H4 (cell line): ENCODE measurements at regions not wholly inside any gene's neighbourhood (a gene's known extent, or its start where the extent isn't known, plus 50 kb on each side); places are given as distances from the start of the nearest gene placed in this dataset.

Experiments used
- DNase-seq: peaks from one replicate; pipeline ENCODE4 v3.0.0-alpha.2; 2015; ENCODE audit warnings: low spot score

- DNase-seq = no peak
Measured at GRCh38 chr15:47565949-47566348, 151.4 kb upstream of the SEMA6D start.

- DNase-seq = no peak
Measured at GRCh38 chr15:47566610-47567009, 150.7 kb upstream of the SEMA6D start.

- no peak for DNase-seq
Measured at GRCh38 chr15:47568030-47568429, 149.3 kb upstream of the SEMA6D start.

- DNase-seq = no peak
Measured at GRCh38 chr15:47570044-47570443, 147.3 kb upstream of the SEMA6D start.

GRCh38 chr15:47570451-47570850 is 146.9 kb upstream of the SEMA6D start:
- DNase-seq = no peak

GRCh38 chr15:47570881-47571640 is 146.2 kb upstream of the SEMA6D start:
- no peak for DNase-seq

- DNase-seq = no peak
Measured at GRCh38 chr15:47573673-47574072, 143.6 kb upstream of the SEMA6D start.

GRCh38 chr15:47577000-47577399 is 140.3 kb upstream of the SEMA6D start:
- no peak for DNase-seq

- DNase-seq = no peak
Measured at GRCh38 chr15:47577461-47577860, 139.8 kb upstream of the SEMA6D start.

GRCh38 chr15:47582233-47582632 is 135.1 kb upstream of the SEMA6D start:
- no peak for DNase-seq

GRCh38 chr15:47584316-47584715 is 133.0 kb upstream of the SEMA6D start:
- no peak for DNase-seq

GRCh38 chr15:47586653-47587224 is 130.6 kb upstream of the SEMA6D start:
- peak; percentile 42 for DNase-seq

GRCh38 chr15:47587940-47588802 is 129.1 kb upstream of the SEMA6D start:
- no peak for DNase-seq

- DNase-seq = no peak
Measured at GRCh38 chr15:47588958-47589357, 128.3 kb upstream of the SEMA6D start.

GRCh38 chr15:47598996-47599395 is 118.3 kb upstream of the SEMA6D start:
- DNase-seq = no peak

GRCh38 chr15:47599806-47600205 is 117.5 kb upstream of the SEMA6D start:
- no peak for DNase-seq

- no peak for DNase-seq
Measured at GRCh38 chr15:47602121-47602520, 115.2 kb upstream of the SEMA6D start.

GRCh38 chr15:47603026-47603425 is 114.3 kb upstream of the SEMA6D start:
- no peak for DNase-seq

GRCh38 chr15:47607695-47608094 is 109.6 kb upstream of the SEMA6D start:
- no peak for DNase-seq

GRCh38 chr15:47609693-47610092 is 107.6 kb upstream of the SEMA6D start:
- DNase-seq = no peak

- DNase-seq = no peak
Measured at GRCh38 chr15:47610736-47611135, 106.6 kb upstream of the SEMA6D start.

- no peak for DNase-seq
Measured at GRCh38 chr15:47614360-47615011, 102.8 kb upstream of the SEMA6D start.
